Right lobe of liver (tissue), 4 donors: ENCODE measurements at regions not wholly inside any gene's neighbourhood (a gene's known extent, or its start where the extent isn't known, plus 50 kb on each side); places are given as distances from the start of the nearest gene placed in this dataset.

Experiments used
- CTCF ChIP-seq, 4 donors: fragments of 200-600 bp in 3 of 4; fragments of 450-650 bp in 1 of 4; IDR thresholded peaks; one replicate each; pipeline versions ENCODE4 v1.5.1 to v1.8.0; 2016 to 2022; ENCODE audit warnings: antibody characterized with exemption in 4 of 4, mild to moderate bottlenecking in 2 of 4
- POLR2A ChIP-seq: fragments of 450-650 bp; IDR thresholded peaks from one replicate; pipeline ENCODE4 v1.6.1; 2017; ENCODE audit warnings: antibody characterized with exemption, mild to moderate bottlenecking
- donor health status: DM: no; HTN: no; CAD: no.
- donor health status: DM: no; HTN: no; CAD: no.
- donor health status: DM: no; HTN: yes; CAD: no.

DNA sequence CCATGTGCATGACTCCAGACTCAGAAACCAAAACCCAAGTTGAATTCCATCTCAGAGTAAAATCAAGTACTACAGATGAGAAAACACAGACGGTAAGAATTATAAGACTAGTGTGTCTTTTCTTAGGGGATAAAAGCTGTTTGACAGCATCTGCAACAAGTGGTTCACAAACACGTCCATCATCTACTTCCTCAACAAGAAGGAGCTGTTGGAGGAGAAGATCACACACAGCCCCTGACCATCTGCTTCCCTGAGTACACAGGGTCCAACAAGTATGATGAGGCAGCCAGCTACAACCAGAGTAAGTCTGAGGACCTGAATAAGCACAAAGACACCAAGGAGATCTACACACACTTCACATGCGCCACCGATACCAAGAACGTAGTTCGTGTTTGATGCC is 110.7 kb upstream of the ATF7IP start:
- TF ChIP-seq POLR2A (no peak), CTCF (IDR thresholded peaks at IDR 0.05) (no peak)
